ENCODE measurements at regions not wholly inside any gene's neighbourhood (a gene's known extent, or its start where the extent isn't known, plus 50 kb on each side); places are given as distances from the start of the nearest gene placed in this dataset.

DNA sequence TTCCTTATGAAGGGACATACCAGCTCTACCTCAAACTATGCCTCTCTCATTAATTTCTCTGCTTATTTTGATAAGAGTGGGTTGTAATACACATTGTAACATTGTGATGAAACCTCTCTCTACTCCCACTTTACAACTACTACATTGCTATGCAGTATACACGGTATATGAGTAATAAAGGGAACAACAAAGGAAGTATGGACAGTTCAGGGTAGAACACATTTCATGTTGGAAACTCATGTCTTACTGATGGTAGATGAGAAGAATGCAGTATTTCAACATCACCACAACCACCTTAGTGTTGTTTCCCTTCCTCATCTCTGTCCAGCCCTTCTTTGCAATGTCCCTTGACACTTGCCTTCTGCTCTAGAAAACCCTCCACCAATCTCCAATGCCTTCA, 515.9 kb upstream of the CELF4 start (continued):
- no peak for TF ChIP-seq POLR2A (IDR thresholded peaks at IDR 0.05; ENCODE audit: control extremely low read depth in 1 of 2, low read depth in 2 of 2, low read length in 2 of 2)
- no peak for TF ChIP-seq RNF2 (IDR thresholded peaks at IDR 0.05; ENCODE audit: borderline replicate concordance, low read depth, low read length, missing control alignments, poor library complexity, severe bottlenecking)
- TF ChIP-seq TAF7 (optimal IDR thresholded peaks at IDR 0.05; ENCODE audit: borderline replicate concordance, low read depth, low read length) = no peak
- TF ChIP-seq BRCA1 (IDR thresholded peaks at IDR 0.05; ENCODE audit: low read depth, low read length) = no peak

Data from H1 (cell line).